GM10248 (cell line): ENCODE measurements at regions not wholly inside any gene's neighbourhood (a gene's known extent, or its start where the extent isn't known, plus 50 kb on each side); places are given as distances from the start of the nearest gene placed in this dataset.

ENCODE experiments used
- CTCF ChIA-PET: fragments of 300-600 bp; sonication (Branson Sonifier 250); formaldehyde crosslinking; extraction: SDS; loops from one replicate; lab custom pipeline; 2021; ENCODE audit warnings: antibody characterized with exemption; lab: Yijun Ruan, JAX
- POLR2A ChIA-PET: fragments of 350-650 bp; sonication (Branson Sonifier 250); formaldehyde crosslinking; extraction: SDS; loops from one replicate; lab custom pipeline; 2020; ENCODE audit warnings: antibody characterized with exemption; lab: Yijun Ruan, JAX
- DNase-seq: peaks from one replicate; pipeline ENCODE4 v3.0.0; 2012; ENCODE audit errors: extremely low spot score
- CTCF ChIP-seq: IDR thresholded peaks from 2 replicates; pipeline ENCODE4 v1.5.1; 2012; ENCODE audit warnings: mild to moderate bottlenecking, low read depth; ENCODE audit errors: extremely low read depth, missing control alignments, control extremely low read depth

- POLR2A ChIA-PET: no interaction called here
- no peak for DNase-seq
- CTCF ChIA-PET: no interaction called here
- TF ChIP-seq CTCF: no peak
These were observed 103.1 kb downstream of the APIP start for GRCh38 chr11:34812905-34813576.

GRCh38 chr11:34811858-34812257 is 104.3 kb downstream of the APIP start:
- DNase-seq: no peak
- no peak for TF ChIP-seq CTCF
- POLR2A ChIA-PET: no interaction called here
- CTCF ChIA-PET: no interaction called here

- CTCF ChIA-PET: interaction anchor here (1.2 kb wide), 1 partner anchor 10 kb away, joined by 3 read pairs; no protein-coding TSS in a partner anchor
- TF ChIP-seq CTCF: no peak
- POLR2A ChIA-PET: no interaction called here
- DNase-seq: no peak
These were observed 106.0 kb downstream of the APIP start for GRCh38 chr11:34810107-34810562.

- ChIA-PET CTCF (interaction anchor here (1.2 kb wide), 1 partner anchor 11 kb away, joined by 3 read pairs; no protein-coding TSS in a partner anchor), POLR2A (no interaction called here)
- DNase-seq: no peak
- TF ChIP-seq CTCF: no peak
These were observed 106.7 kb downstream of the APIP start for GRCh38 chr11:34809191-34810106.

GRCh38 chr11:34806875-34807274 is 109.3 kb downstream of the APIP start:
- DNase-seq: no peak
- TF ChIP-seq CTCF: no peak
- ChIA-PET CTCF (interaction anchor here (1.6 kb wide), 1 partner anchor 15 kb away, joined by 4 read pairs; no protein-coding TSS in a partner anchor), POLR2A (no interaction called here)

- CTCF ChIA-PET: interaction anchor here (1.6 kb wide), 1 partner anchor 14 kb away, joined by 4 read pairs; no protein-coding TSS in a partner anchor
- POLR2A ChIA-PET: no interaction called here
- DNase-seq: no peak
- no peak for TF ChIP-seq CTCF
These were observed 110.2 kb downstream of the APIP start for GRCh38 chr11:34805937-34806336.
